Keratinocyte (primary cell): ENCODE measurements at regions not wholly inside any gene's neighbourhood (a gene's known extent, or its start where the extent isn't known, plus 50 kb on each side); places are given as distances from the start of the nearest gene placed in this dataset.

ENCODE experiments used
- DNase-seq: peaks from one replicate; pipeline ENCODE4 v3.0.0-alpha.2; 2011; ENCODE audit warnings: low read depth, missing footprints, low spot score
- FAIRE-seq: peaks from 2 replicates; lab custom pipeline; 2011; peaks lifted over from hg19 to GRCh38; lab: Jason Lieb, UNC
- H2AFZ ChIP-seq: 2 replicates; pipeline ENCODE4 v1.6.0; 2012; ENCODE audit warnings: low read length, control low read depth, inconsistent platforms; ENCODE audit not compliant: control insufficient read depth
- H3K27ac ChIP-seq: 2 replicates; pipeline ENCODE4 v1.5.1; 2011; ENCODE audit warnings: low read length; ENCODE audit not compliant: control insufficient read depth, insufficient read depth
- H3K27me3 ChIP-seq: 3 replicates; pipeline ENCODE4 v1.6.0; 2011; ENCODE audit warnings: low read length; ENCODE audit not compliant: control insufficient read depth, insufficient read depth; ENCODE audit errors: extremely low read depth
- H3K36me3 ChIP-seq, 2 experiments: 2 replicates in 1 of 2; 3 replicates in 1 of 2; pipeline ENCODE4 v1.5.1; 2011; ENCODE audit warnings: low read length in 2 of 2, mild to moderate bottlenecking in 1 of 2; ENCODE audit not compliant: control insufficient read depth in 2 of 2, insufficient read depth in 2 of 2; ENCODE audit errors: extremely low read depth in 1 of 2
- H3K4me1 ChIP-seq: 3 replicates; pipeline ENCODE4 v1.5.1; 2011; ENCODE audit warnings: low read length; ENCODE audit not compliant: control insufficient read depth, insufficient read depth; ENCODE audit errors: extremely low read depth
- H3K4me2 ChIP-seq: 3 replicates; pipeline ENCODE4 v1.6.0; 2011; ENCODE audit warnings: low read depth, low read length; ENCODE audit not compliant: control insufficient read depth, insufficient read depth; ENCODE audit errors: extremely low read depth
- H3K4me3 ChIP-seq, 3 experiments: fragments of 200-600 bp in 1 of 3; sonication (generic) in 1 of 3; 2 replicates in 2 of 3; 3 replicates in 1 of 3; pipeline ENCODE4 v1.5.1; 2011 to 2016; ENCODE audit warnings: low read length in 3 of 3, mild to moderate bottlenecking in 3 of 3, control low read depth in 2 of 3, inconsistent platforms in 1 of 3, low read depth in 1 of 3, mixed read lengths in 1 of 3, mixed run types in 1 of 3, moderate library complexity in 1 of 3; ENCODE audit not compliant: control insufficient read depth in 2 of 3, insufficient read depth in 2 of 3; ENCODE audit errors: extremely low read depth in 1 of 3
- H3K79me2 ChIP-seq: 2 replicates; pipeline ENCODE4 v1.6.0; 2012; ENCODE audit warnings: low read length; ENCODE audit not compliant: control insufficient read depth, insufficient read depth
- H3K9ac ChIP-seq: 3 replicates; pipeline ENCODE4 v1.6.0; 2011; ENCODE audit warnings: low read length; ENCODE audit not compliant: control insufficient read depth, insufficient read depth; ENCODE audit errors: extremely low read depth
- H3K9me1 ChIP-seq: 3 replicates; pipeline ENCODE4 v1.6.0; 2011; ENCODE audit warnings: low read length; ENCODE audit not compliant: control insufficient read depth, insufficient read depth; ENCODE audit errors: extremely low read depth
- H3K9me3 ChIP-seq: 2 replicates; pipeline ENCODE4 v1.5.1; 2012; ENCODE audit warnings: low read depth, low read length; ENCODE audit not compliant: control insufficient read depth
- H4K20me1 ChIP-seq: 3 replicates; pipeline ENCODE4 v1.6.0; 2011; ENCODE audit warnings: low read length; ENCODE audit not compliant: control insufficient read depth, insufficient read depth; ENCODE audit errors: extremely low read depth
- CTCF ChIP-seq, 3 experiments: IDR thresholded peaks in 1 of 3; conservative IDR thresholded peaks in 1 of 3; optimal IDR thresholded peaks in 1 of 3; 2 replicates in 2 of 3; 3 replicates in 1 of 3; pipeline versions ENCODE3 to v1.5.1; 2011; ENCODE audit warnings: low read length in 3 of 3, mild to moderate bottlenecking in 3 of 3, moderate library complexity in 2 of 3, control low read depth in 1 of 3, inconsistent platforms in 1 of 3; ENCODE audit not compliant: insufficient read depth in 2 of 3; ENCODE audit errors: extremely low read depth in 1 of 3
- EZH2 ChIP-seq: IDR thresholded peaks from one replicate; pipeline ENCODE4 v1.6.1; 2012; ENCODE audit warnings: inconsistent platforms, mild to moderate bottlenecking, low read length, moderate library complexity
- dilution Hi-C: fragments of 300-500 bp; cut with MboI; formaldehyde crosslinking; loops from one replicate; pipeline ENCODE4 v1.7.0; 2020; ENCODE audit warnings: low sequenced_read_pairs; ENCODE audit not compliant: extremely low pct_ligation_motif_present

GRCh38 chr4:151896880-151897279 lies 136.1 kb upstream of the GATB start:
- Histone ChIP-seq H3K9me3 (no peaks in the 10 kb centered on the region), H3K4me2 (no peak overlapping the region), H4K20me1 (no peaks in the 10 kb centered on the region), H2AFZ (no peak overlapping the region), H3K36me3 (no peaks in the 10 kb centered on the region), H3K79me2 (no peaks in the 10 kb centered on the region), H3K9me1 (no peaks in the 10 kb centered on the region), H3K27me3 (no peaks in the 10 kb centered on the region), H3K9ac (no peak overlapping the region), H3K4me3 (no peak overlapping the region), H3K4me1 (no peaks in the 10 kb centered on the region), H3K27ac (no peak overlapping the region)
- no peak for FAIRE-seq
- TF ChIP-seq CTCF (optimal IDR thresholded peaks at IDR 0.05 in 1 of 3, IDR thresholded peaks at IDR 0.05 in 1 of 3, conservative IDR thresholded peaks at IDR 0.05 in 1 of 3; ENCODE audit: extremely low read depth in 1 of 3, insufficient read depth in 2 of 3, low read length in 3 of 3) (no peak), EZH2 (no peak)
- dilution Hi-C loops: no loop called here
- no peak for DNase-seq

GRCh38 chr4:151895671-151896070 lies 134.9 kb upstream of the GATB start:
- Histone ChIP-seq H3K79me2 (no peaks in the 10 kb centered on the region), H4K20me1 (no peaks in the 10 kb centered on the region), H3K9ac (no peak overlapping the region), H3K27me3 (no peaks in the 10 kb centered on the region), H3K4me3 (no peak overlapping the region), H3K9me3 (no peaks in the 10 kb centered on the region), H3K4me2 (no peak overlapping the region), H3K27ac (no peak overlapping the region), H2AFZ (no peak overlapping the region), H3K9me1 (no peaks in the 10 kb centered on the region), H3K4me1 (peaks cover 2% of the 10 kb centered on the region), H3K36me3 (no peaks in the 10 kb centered on the region)
- TF ChIP-seq CTCF (optimal IDR thresholded peaks at IDR 0.05 in 1 of 3, IDR thresholded peaks at IDR 0.05 in 1 of 3, conservative IDR thresholded peaks at IDR 0.05 in 1 of 3; ENCODE audit: extremely low read depth in 1 of 3, insufficient read depth in 2 of 3, low read length in 3 of 3): no peak
- no peak for TF ChIP-seq EZH2
- no peak for DNase-seq
- dilution Hi-C loops: no loop called here
- no peak for FAIRE-seq
